ENCODE measurements at regions not wholly inside any gene's neighbourhood (a gene's known extent, or its start where the extent isn't known, plus 50 kb on each side); places are given as distances from the start of the nearest gene placed in this dataset.

GRCh38 chr5:25863811-25864210, 1174.6 kb downstream of the CDH9 start:
- DNase-seq (no peak), ATAC-seq (ENCODE audit: low read depth) (no peak)
- Mint-ChIP-seq H3K27ac (no peak overlapping the region), H3K4me3 (no peak overlapping the region), H3K4me1 (no peaks in the 10 kb centered on the region), H3K27me3 (no peaks in the 10 kb centered on the region), H3K9me3 (peaks cover 5% of the 10 kb centered on the region), H3K36me3 (ENCODE audit: low read depth) (no peaks in the 10 kb centered on the region)
- ChIA-PET POLR2A (no interaction called here), CTCF (no interaction called here)
- intact Hi-C loops (cut with micrococcal nuclease): no loop called here
- no peak for TF ChIP-seq CTCF (IDR thresholded peaks at IDR 0.05)

DNA sequence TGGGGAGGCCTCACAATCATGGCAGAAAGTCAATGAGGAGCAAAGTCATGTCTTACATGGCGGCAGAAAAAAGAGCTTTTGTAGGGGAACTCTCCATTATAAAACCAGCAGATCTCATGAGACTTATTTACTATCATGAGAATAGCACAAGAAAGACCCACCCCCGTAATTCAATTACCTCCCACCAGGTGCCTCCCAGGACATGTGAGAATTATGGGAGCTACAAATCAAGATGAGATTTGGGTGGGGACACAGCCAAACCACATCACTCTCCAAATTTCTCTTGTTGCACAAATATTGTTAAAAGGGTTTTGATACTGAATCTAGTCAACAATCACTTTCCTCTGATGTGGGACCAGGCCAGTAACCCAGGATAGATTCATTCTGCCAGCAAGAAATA, 1176.1 kb downstream of the CDH9 start:
- ATAC-seq (ENCODE audit: low read depth) (no peak), DNase-seq (no peak)
- POLR2A ChIA-PET: no interaction called here
- Mint-ChIP-seq H3K4me3 (no peak overlapping the region), H3K36me3 (ENCODE audit: low read depth) (no peaks in the 10 kb centered on the region), H3K27me3 (no peaks in the 10 kb centered on the region), H3K9me3 (peaks cover 5% of the 10 kb centered on the region), H3K4me1 (no peaks in the 10 kb centered on the region), H3K27ac (no peak overlapping the region)
- intact Hi-C loops (cut with micrococcal nuclease): no loop called here
- TF ChIP-seq CTCF (IDR thresholded peaks at IDR 0.05): no peak
- CTCF ChIA-PET: no interaction called here

GRCh38 chr5:25858019-25858418, 1180.4 kb downstream of the CDH9 start:
- Mint-ChIP-seq H3K9me3 (peaks cover 8% of the 10 kb centered on the region), H3K4me3 (no peak overlapping the region), H3K27me3 (no peaks in the 10 kb centered on the region), H3K36me3 (ENCODE audit: low read depth) (no peaks in the 10 kb centered on the region), H3K27ac (no peak overlapping the region), H3K4me1 (no peaks in the 10 kb centered on the region)
- ATAC-seq (ENCODE audit: low read depth) (no peak), DNase-seq (no peak)
- TF ChIP-seq CTCF (IDR thresholded peaks at IDR 0.05): no peak
- intact Hi-C loops (cut with micrococcal nuclease): no loop called here
- ChIA-PET POLR2A (no interaction called here), CTCF (no interaction called here)

DNA sequence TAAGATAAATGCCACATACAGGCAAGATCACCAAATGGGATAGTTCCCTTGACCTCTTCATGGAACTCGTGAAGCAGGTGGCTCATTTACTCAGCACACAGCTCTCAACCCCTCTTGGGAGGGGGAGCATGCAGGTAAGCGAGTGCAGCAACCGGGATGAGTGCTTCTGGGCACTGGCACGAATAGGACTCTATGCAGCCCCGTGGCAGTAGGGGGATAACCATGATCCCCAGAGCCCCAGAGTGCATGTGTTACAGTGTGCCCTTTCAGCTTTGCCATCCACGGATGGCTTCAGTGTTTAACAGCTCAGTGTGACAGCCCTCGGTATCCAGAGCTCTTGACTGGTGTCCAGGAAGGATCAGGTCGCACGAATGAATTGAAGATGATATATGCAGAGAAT, 1187.1 kb downstream of the CDH9 start:
- intact Hi-C loops (cut with micrococcal nuclease): no loop called here
- DNase-seq: no peak
- POLR2A ChIA-PET: no interaction called here
- CTCF ChIA-PET: no interaction called here
- Mint-ChIP-seq H3K27me3 (no peaks in the 10 kb centered on the region), H3K4me1 (no peaks in the 10 kb centered on the region), H3K36me3 (ENCODE audit: low read depth) (no peaks in the 10 kb centered on the region), H3K9me3 (peaks cover 7% of the 10 kb centered on the region), H3K27ac (no peak overlapping the region), H3K4me3 (no peak overlapping the region)
- no peak for ATAC-seq (ENCODE audit: low read depth)
- no peak for TF ChIP-seq CTCF (IDR thresholded peaks at IDR 0.05)

DNA sequence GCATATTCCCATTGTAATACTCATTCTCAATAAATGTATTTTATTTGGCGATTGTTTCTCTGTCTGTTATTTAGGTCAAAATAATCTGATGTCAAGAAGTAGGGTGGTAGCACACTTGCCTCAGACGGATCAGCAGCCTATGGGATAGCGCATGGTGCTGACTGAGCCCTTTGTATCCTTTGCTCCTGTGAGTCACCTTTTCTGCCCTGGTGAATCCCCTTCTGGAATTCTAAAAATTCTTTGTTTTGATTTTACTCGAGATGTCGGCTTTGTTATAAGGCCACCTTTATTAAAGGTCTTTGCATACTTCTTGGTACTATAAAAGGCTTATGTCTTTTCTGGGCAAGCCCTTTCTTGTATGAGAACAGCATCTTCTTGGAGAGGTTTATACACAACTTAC, 1187.8 kb downstream of the CDH9 start:
- Mint-ChIP-seq H3K9me3 (peaks cover 10% of the 10 kb centered on the region), H3K27me3 (no peaks in the 10 kb centered on the region), H3K36me3 (ENCODE audit: low read depth) (no peaks in the 10 kb centered on the region), H3K27ac (no peak overlapping the region), H3K4me3 (no peak overlapping the region), H3K4me1 (no peaks in the 10 kb centered on the region)
- DNase-seq: no peak
- no peak for TF ChIP-seq CTCF (IDR thresholded peaks at IDR 0.05)
- POLR2A ChIA-PET: no interaction called here
- intact Hi-C loops (cut with micrococcal nuclease): no loop called here
- ATAC-seq (ENCODE audit: low read depth): no peak
- CTCF ChIA-PET: no interaction called here

Data from activated B cell treated with CpG ODN at 0.5 μM for 24 hours (primary cell).